GM12878 (cell line): ENCODE measurements at regions not wholly inside any gene's neighbourhood (a gene's known extent, or its start where the extent isn't known, plus 50 kb on each side); places are given as distances from the start of the nearest gene placed in this dataset.

Source experiments
- CBX3 ChIP-seq: fragments of 200-600 bp; sonication (generic); IDR thresholded peaks from 2 replicates; pipeline ENCODE4 v1.6.1; 2016; ENCODE audit warnings: low read depth, borderline replicate concordance
- CBX5 ChIP-seq: sonication (generic); IDR thresholded peaks from 2 replicates; pipeline ENCODE4 v1.6.1; 2016; ENCODE audit warnings: low read depth, moderate library complexity, mild to moderate bottlenecking, inconsistent platforms
- CHD1 ChIP-seq: IDR thresholded peaks from 2 replicates; pipeline ENCODE4 v1.6.1; 2012; ENCODE audit warnings: low read depth, low read length, improper control_type of control experiment
- CREB1 ChIP-seq: IDR thresholded peaks from 2 replicates; pipeline ENCODE4 v1.6.1; 2012; ENCODE audit warnings: low read depth, mild to moderate bottlenecking, inconsistent platforms
- MYC ChIP-seq: IDR thresholded peaks from 2 replicates; pipeline ENCODE4 v1.6.1; 2011; ENCODE audit warnings: mild to moderate bottlenecking, low read length, moderate library complexity, inconsistent platforms; ENCODE audit not compliant: insufficient read depth, insufficient replicate concordance, insufficient read length, severe bottlenecking
- POLR2A ChIP-seq: IDR thresholded peaks from 2 replicates; pipeline ENCODE4 v1.6.1; 2011; ENCODE audit warnings: low read depth, mild to moderate bottlenecking, low read length
- POLR2AphosphoS2 ChIP-seq: IDR thresholded peaks from 2 replicates; pipeline ENCODE4 v1.6.1; 2011; ENCODE audit warnings: low read depth, mild to moderate bottlenecking, low read length, improper control_type of control experiment, moderate library complexity
- POLR2AphosphoS5 ChIP-seq: IDR thresholded peaks from 2 replicates; pipeline ENCODE4 v1.6.1; 2011; ENCODE audit warnings: mild to moderate bottlenecking, low read length, inconsistent platforms
- SP1 ChIP-seq: IDR thresholded peaks from one replicate; pipeline ENCODE4 v1.6.1; 2011; ENCODE audit warnings: low read depth, low read length
- ZNF274 ChIP-seq: IDR thresholded peaks from one replicate; pipeline ENCODE4 v1.8.0; 2011; ENCODE audit not compliant: insufficient read length, insufficient read depth
- TF ChIP-seq, protein P1 (sequence below), 3 experiments: IDR thresholded peaks in 2 of 3; conservative IDR thresholded peaks in 1 of 3; 2 replicates each; pipeline ENCODE4 v1.5.1; 2011; ENCODE audit warnings: low read depth in 3 of 3, low read length in 3 of 3, mild to moderate bottlenecking in 3 of 3, control low read depth in 2 of 3, moderate library complexity in 2 of 3, inconsistent platforms in 1 of 3, mixed read lengths in 1 of 3; ENCODE audit not compliant: control insufficient read depth in 2 of 3, insufficient read depth in 1 of 3; ENCODE audit errors: extremely low read depth in 1 of 3

DNA sequence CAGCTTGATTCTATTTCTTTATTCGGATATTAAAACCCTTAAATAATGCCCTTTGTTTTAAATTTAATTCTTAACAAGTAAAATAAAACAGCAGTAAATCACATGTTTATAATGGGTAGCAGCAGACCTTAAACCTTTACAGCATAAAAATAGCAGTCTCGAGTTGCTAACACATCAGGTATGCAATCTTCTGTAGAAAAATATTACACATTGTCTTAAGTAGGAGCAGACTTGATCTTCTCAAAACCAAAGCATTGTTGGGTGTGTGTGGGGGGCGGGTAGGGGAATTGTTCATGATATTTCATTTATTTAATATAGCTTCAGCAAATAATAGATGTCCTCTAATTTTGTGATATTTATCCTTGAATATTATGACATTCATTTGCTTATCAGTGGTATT is 331.4 kb downstream of the PCDH7 start:
- TF ChIP-seq CBX5 (no peak), MYC (no peak), POLR2A (no peak), POLR2AphosphoS2 (no peak), ZNF274 (no peak), CREB1 (no peak), SP1 (no peak), CBX3 (no peak), CHD1 (no peak), POLR2AphosphoS5 (no peak)
- TF ChIP-seq, protein P1, sequence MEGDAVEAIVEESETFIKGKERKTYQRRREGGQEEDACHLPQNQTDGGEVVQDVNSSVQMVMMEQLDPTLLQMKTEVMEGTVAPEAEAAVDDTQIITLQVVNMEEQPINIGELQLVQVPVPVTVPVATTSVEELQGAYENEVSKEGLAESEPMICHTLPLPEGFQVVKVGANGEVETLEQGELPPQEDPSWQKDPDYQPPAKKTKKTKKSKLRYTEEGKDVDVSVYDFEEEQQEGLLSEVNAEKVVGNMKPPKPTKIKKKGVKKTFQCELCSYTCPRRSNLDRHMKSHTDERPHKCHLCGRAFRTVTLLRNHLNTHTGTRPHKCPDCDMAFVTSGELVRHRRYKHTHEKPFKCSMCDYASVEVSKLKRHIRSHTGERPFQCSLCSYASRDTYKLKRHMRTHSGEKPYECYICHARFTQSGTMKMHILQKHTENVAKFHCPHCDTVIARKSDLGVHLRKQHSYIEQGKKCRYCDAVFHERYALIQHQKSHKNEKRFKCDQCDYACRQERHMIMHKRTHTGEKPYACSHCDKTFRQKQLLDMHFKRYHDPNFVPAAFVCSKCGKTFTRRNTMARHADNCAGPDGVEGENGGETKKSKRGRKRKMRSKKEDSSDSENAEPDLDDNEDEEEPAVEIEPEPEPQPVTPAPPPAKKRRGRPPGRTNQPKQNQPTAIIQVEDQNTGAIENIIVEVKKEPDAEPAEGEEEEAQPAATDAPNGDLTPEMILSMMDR (IDR thresholded peaks at IDR 0.05 in 2 of 3, conservative IDR thresholded peaks at IDR 0.05 in 1 of 3; ENCODE audit: control insufficient read depth in 2 of 3, extremely low read depth in 1 of 3, insufficient read depth in 1 of 3, low read depth in 3 of 3, low read length in 3 of 3) = no peak
